Limb (tissue), 2 donors: ENCODE measurements at regions not wholly inside any gene's neighbourhood (a gene's known extent, or its start where the extent isn't known, plus 50 kb on each side); places are given as distances from the start of the nearest gene placed in this dataset.

Experiments used
- DNase-seq, 2 donors: peaks; one replicate each; pipeline ENCODE4 v3.0.0-alpha.2; 2016; ENCODE audit errors: extremely low spot score in 2 of 2

DNA sequence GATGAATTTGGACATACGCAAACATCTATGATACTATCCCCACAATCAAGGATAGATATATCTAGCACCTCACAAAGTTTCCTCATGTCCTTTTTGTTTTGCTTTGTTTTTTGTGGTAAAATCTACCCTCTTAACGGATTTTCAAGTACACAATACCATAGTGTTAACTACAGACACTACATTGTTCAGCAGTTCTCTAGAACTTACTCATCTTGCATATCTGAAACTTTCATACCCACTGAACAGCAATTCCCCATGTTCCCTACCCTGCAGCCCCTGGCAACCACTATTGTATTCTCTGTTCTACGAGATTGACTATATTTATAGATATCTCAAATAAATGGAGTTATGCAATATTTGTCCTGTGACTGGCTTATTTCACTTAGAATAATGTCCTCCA is 58.1 kb upstream of the TJP1 start:
- DNase-seq = no peak

GRCh38 chr15:29874977-29875376 is 52.7 kb upstream of the TJP1 start:
- DNase-seq = no peak

- DNase-seq = no peak
Observed at GRCh38 chr15:29873947-29874411, 51.7 kb upstream of the TJP1 start.

- DNase-seq = no peak
Observed at GRCh38 chr15:29873264-29873663, 51.0 kb upstream of the TJP1 start.

GRCh38 chr15:29872716-29873115 is 50.4 kb upstream of the TJP1 start:
- DNase-seq = no peak
